Left lung (tissue), 4 donors: ENCODE measurements at regions not wholly inside any gene's neighbourhood (a gene's known extent, or its start where the extent isn't known, plus 50 kb on each side); places are given as distances from the start of the nearest gene placed in this dataset.
"Not testable (repeated sequence)": the region's sequence is repeated elsewhere in the genome, so short reads cannot be mapped to it uniquely, and the experiment has no call there.

ENCODE experiments used
- ATAC-seq: fragments of 200-7000 bp; cut with Tn5 transposase; one replicate; pipeline ENCODE4 v1.9.1; 2020; ENCODE audit warnings: moderate library complexity
- DNase-seq, 4 donors: peaks; one replicate each; pipeline ENCODE4 v3.0.0-alpha.2; 2013 to 2020
- H3K27ac ChIP-seq, 2 donors: fragments of 200-600 bp; sonication (generic) in 1 of 2; one replicate each; pipeline versions ENCODE4 v1.5.0 to v1.8.0; 2020 to 2021
- H3K27me3 ChIP-seq, 2 donors: fragments of 200-600 bp; sonication (generic) in 1 of 2; one replicate each; pipeline versions ENCODE4 v1.5.0 to v1.8.0; 2020 to 2021
- H3K36me3 ChIP-seq, 2 donors: fragments of 200-600 bp; sonication (generic) in 1 of 2; one replicate each; pipeline versions ENCODE4 v1.5.0 to v1.8.0; 2020 to 2021
- H3K4me1 ChIP-seq, 2 donors: fragments of 200-600 bp; one replicate each; pipeline ENCODE4 v1.8.0; 2021
- H3K4me3 ChIP-seq, 2 donors: fragments of 200-600 bp; sonication (generic) in 1 of 2; one replicate each; pipeline versions ENCODE4 v1.5.0 to v1.8.0; 2020 to 2021; ENCODE audit warnings: mild to moderate bottlenecking in 1 of 2
- H3K9me3 ChIP-seq, 2 donors: fragments of 200-600 bp; sonication (generic) in 1 of 2; one replicate each; pipeline versions ENCODE4 v1.5.0 to v1.8.0; 2020 to 2021
- CTCF ChIP-seq, 2 donors: fragments of 200-600 bp; sonication (generic) in 1 of 2; IDR thresholded peaks; one replicate each; pipeline versions ENCODE4 v1.5.0 to v1.8.0; 2021; ENCODE audit warnings: antibody characterized with exemption in 2 of 2
- intact Hi-C, 2 donors: fragments of 100-400 bp; cut with DNase I; formaldehyde crosslinking; loops; one replicate each; pipeline versions ENCODE4 v1.11.2 to v1.14.2; 2022
- donor health status: DM: no; HTN: yes; CAD: no.
- donor health status: DM: no; HTN: no; CAD: no.

GRCh38 chr2:120542911-120543527 is 192.6 kb upstream of the GLI2 start:
- Histone ChIP-seq H3K9me3 (no peaks in the 10 kb centered on the region), H3K36me3 (no peaks in the 10 kb centered on the region), H3K4me3 (no peak overlapping the region), H3K27me3 (no peaks in the 10 kb centered on the region), H3K27ac (no peak overlapping the region), H3K4me1 (peaks cover 0 to 10% of the 10 kb centered on the region in 2 donors)
- intact Hi-C loops: no loop called here
- TF ChIP-seq CTCF (IDR thresholded peaks at IDR 0.05): no peak
- DNase-seq (no peak), ATAC-seq (no peak)

- DNase-seq (no peak), ATAC-seq (no peak)
- no peaks in the 10 kb centered on the region for H3K27me3 ChIP-seq
- TF ChIP-seq CTCF (IDR thresholded peaks at IDR 0.05): no peak
- no peaks in the 10 kb centered on the region for H3K36me3 ChIP-seq
- H3K4me3 ChIP-seq: no peak overlapping the region
- peaks cover 0 to 10% of the 10 kb centered on the region in 2 donors for H3K4me1 ChIP-seq
- no peak overlapping the region for H3K27ac ChIP-seq
- no peaks in the 10 kb centered on the region for H3K9me3 ChIP-seq
- intact Hi-C loops: no loop called here
Observed at GRCh38 chr2:120543899-120544298, 191.8 kb upstream of the GLI2 start.

GRCh38 chr2:120544522-120544921 is 191.1 kb upstream of the GLI2 start:
- no peak for TF ChIP-seq CTCF (IDR thresholded peaks at IDR 0.05)
- no peaks in the 10 kb centered on the region for H3K9me3 ChIP-seq
- no peak for DNase-seq
- intact Hi-C loops: no loop called here
- no peak overlapping the region for H3K4me3 ChIP-seq
- no peak for ATAC-seq
- H3K27me3 ChIP-seq: no peaks in the 10 kb centered on the region
- no peaks in the 10 kb centered on the region for H3K36me3 ChIP-seq
- no peak overlapping the region for H3K27ac ChIP-seq
- peaks cover 0 to 10% of the 10 kb centered on the region in 2 donors for H3K4me1 ChIP-seq

- H3K36me3 ChIP-seq, H3K9me3 ChIP-seq, H3K27me3 ChIP-seq, H3K4me3 ChIP-seq, H3K4me1 ChIP-seq, H3K27ac ChIP-seq, DNase-seq, intact Hi-C loops, ATAC-seq: not testable (repeated sequence)
Observed at GRCh38 chr2:120545007-120545406, 190.7 kb upstream of the GLI2 start.

GRCh38 chr2:120545521-120546047 is 190.1 kb upstream of the GLI2 start:
- no peak overlapping the region for H3K27ac ChIP-seq
- intact Hi-C loops: no loop called here
- DNase-seq (no peak), ATAC-seq (no peak)
- no peak overlapping the region for H3K4me3 ChIP-seq
- H3K27me3 ChIP-seq: no peaks in the 10 kb centered on the region
- TF ChIP-seq CTCF (IDR thresholded peaks at IDR 0.05): no peak
- no peaks in the 10 kb centered on the region for H3K36me3 ChIP-seq
- peaks cover 0 to 3% of the 10 kb centered on the region in 2 donors for H3K4me1 ChIP-seq
- no peaks in the 10 kb centered on the region for H3K9me3 ChIP-seq
